Esophagus muscularis mucosa (tissue), 4 donors: ENCODE measurements at regions not wholly inside any gene's neighbourhood (a gene's known extent, or its start where the extent isn't known, plus 50 kb on each side); places are given as distances from the start of the nearest gene placed in this dataset.
"Not testable (repeated sequence)": the region's sequence is repeated elsewhere in the genome, so short reads cannot be mapped to it uniquely, and the experiment has no call there.

Experiments
- EP300 ChIP-seq: sonication (generic); formaldehyde crosslinking; IDR thresholded peaks from one replicate; pipeline ENCODE4 v1.6.1; 2017; ENCODE audit warnings: antibody characterized with exemption
- POLR2A ChIP-seq: fragments of 450-650 bp; IDR thresholded peaks from one replicate; pipeline ENCODE4 v1.6.1; 2017; ENCODE audit warnings: antibody characterized with exemption, moderate library complexity, mild to moderate bottlenecking, low read depth
- POLR2AphosphoS5 ChIP-seq, 2 donors: sonication (generic); formaldehyde crosslinking; IDR thresholded peaks; one replicate each; pipeline ENCODE4 v1.6.1; 2017; ENCODE audit warnings: antibody characterized with exemption in 2 of 2
- TF ChIP-seq, protein P1 (sequence below), 3 experiments: fragments of 200-600 bp in 2 of 3; fragments of 450-650 bp in 1 of 3; sonication (generic) in 2 of 3; IDR thresholded peaks; one replicate each; pipeline ENCODE4 v1.5.1; 2017 to 2019; ENCODE audit warnings: antibody characterized with exemption in 3 of 3, mild to moderate bottlenecking in 2 of 3, moderate library complexity in 1 of 3

DNA sequence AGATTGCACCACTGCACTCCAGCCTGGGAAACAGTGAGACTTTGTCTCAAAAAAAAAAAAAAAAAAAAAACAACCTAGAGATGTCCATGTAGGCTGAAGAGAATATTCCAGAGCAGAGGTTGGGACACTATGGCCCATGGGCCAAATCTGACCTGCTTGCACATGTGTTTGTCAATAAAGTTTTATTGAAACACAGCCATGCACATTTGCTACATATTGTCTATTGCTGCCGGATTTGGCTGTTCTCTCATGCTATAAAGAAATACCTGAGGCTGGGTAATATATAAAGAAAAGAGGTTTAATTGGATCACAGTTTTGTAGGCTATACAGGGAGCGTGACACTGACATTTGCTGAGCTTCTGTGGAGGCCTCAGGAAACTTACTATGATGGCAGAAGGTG is 102.3 kb upstream of the FAM90A26 start:
- not testable (repeated sequence) for TF ChIP-seq POLR2A; EP300; POLR2AphosphoS5 (IDR thresholded peaks at IDR 0.05)
- TF ChIP-seq, protein P1, sequence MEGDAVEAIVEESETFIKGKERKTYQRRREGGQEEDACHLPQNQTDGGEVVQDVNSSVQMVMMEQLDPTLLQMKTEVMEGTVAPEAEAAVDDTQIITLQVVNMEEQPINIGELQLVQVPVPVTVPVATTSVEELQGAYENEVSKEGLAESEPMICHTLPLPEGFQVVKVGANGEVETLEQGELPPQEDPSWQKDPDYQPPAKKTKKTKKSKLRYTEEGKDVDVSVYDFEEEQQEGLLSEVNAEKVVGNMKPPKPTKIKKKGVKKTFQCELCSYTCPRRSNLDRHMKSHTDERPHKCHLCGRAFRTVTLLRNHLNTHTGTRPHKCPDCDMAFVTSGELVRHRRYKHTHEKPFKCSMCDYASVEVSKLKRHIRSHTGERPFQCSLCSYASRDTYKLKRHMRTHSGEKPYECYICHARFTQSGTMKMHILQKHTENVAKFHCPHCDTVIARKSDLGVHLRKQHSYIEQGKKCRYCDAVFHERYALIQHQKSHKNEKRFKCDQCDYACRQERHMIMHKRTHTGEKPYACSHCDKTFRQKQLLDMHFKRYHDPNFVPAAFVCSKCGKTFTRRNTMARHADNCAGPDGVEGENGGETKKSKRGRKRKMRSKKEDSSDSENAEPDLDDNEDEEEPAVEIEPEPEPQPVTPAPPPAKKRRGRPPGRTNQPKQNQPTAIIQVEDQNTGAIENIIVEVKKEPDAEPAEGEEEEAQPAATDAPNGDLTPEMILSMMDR (IDR thresholded peaks at IDR 0.05), result not testable (repeated sequence)
